K562 (cell line): ENCODE measurements at regions not wholly inside any gene's neighbourhood (a gene's known extent, or its start where the extent isn't known, plus 50 kb on each side); places are given as distances from the start of the nearest gene placed in this dataset.

Experiments
- CEBPB ChIP-seq: fragments of 450-650 bp; IDR thresholded peaks from 2 replicates; pipeline ENCODE4 v1.6.1; 2016; ENCODE audit warnings: missing genetic modification characterization, missing compliant biosample characterization
- POLR2AphosphoS5 ChIP-seq: IDR thresholded peaks from 2 replicates; pipeline ENCODE4 v1.6.1; 2011; ENCODE audit warnings: mild to moderate bottlenecking, low read depth, low read length, moderate library complexity; ENCODE audit not compliant: control insufficient read depth, insufficient read depth
- SIN3A ChIP-seq, 2 experiments: fragments of 150-350 bp in 1 of 2; IDR thresholded peaks; 2 replicates each; pipeline ENCODE4 v1.6.1; 2011 to 2016; ENCODE audit warnings: borderline replicate concordance in 2 of 2, low read depth in 2 of 2, low read length in 2 of 2, mild to moderate bottlenecking in 2 of 2, moderate library complexity in 2 of 2; ENCODE audit not compliant: control insufficient read depth in 1 of 2

DNA sequence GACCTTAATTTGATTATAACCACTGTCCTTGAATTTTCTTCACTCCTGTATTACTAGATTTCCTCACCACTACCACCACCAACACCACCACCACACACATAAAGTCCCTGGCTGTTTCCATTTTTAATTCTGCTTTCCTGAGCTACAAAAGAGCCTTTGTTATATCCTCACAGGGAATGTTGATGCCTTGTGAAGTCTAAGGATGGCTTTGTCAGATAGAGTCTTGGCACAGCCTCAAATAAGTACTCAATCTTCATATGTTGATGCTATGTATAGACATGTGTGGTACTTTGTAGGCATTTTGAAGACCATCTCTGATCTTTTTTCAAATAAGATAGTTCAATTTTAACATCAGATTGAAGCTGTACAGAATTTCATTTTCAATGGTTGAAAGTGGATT, 1016.7 kb upstream of the LCORL start:
- TF ChIP-seq POLR2AphosphoS5 (no peak), CEBPB (tag) (no peak), SIN3A (IDR thresholded peaks at IDR 0.05; ENCODE audit: borderline replicate concordance in 2 of 2, control insufficient read depth in 1 of 2, low read depth in 2 of 2, low read length in 2 of 2) (no peak)
